ENCODE measurements at regions not wholly inside any gene's neighbourhood (a gene's known extent, or its start where the extent isn't known, plus 50 kb on each side); places are given as distances from the start of the nearest gene placed in this dataset.

- DNase-seq (ENCODE audit: low read depth), result no peak
- TF ChIP-seq CTCF (conservative IDR thresholded peaks at IDR 0.05; ENCODE audit: control insufficient read depth, insufficient read depth, low read depth, low read length), result no peak
Observed at GRCh38 chr4:164531336-164531735, 222.6 kb upstream of the SMIM31 start.

DNA sequence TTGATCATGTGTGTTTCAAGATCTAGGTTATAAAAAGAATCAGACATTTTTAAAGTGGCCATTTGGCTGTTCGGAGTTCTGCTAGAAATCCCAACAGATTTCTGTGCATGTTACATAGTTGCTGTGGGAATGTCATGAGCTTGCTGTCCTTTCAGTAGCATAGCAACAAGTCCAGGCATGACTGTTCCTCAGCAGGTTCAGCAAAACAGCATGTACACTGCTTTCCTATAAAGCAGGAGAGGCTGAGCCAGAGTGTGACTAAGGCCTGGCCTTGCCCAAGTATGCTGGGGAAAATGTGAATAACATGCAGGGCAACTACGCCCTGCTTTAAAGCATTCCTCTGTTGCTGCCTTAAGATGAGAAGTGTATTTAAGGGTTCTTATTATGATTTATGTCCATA, 217.1 kb upstream of the SMIM31 start:
- no peak for TF ChIP-seq CTCF (conservative IDR thresholded peaks at IDR 0.05; ENCODE audit: control insufficient read depth, insufficient read depth, low read depth, low read length)
- peak; percentile 85 for DNase-seq (ENCODE audit: low read depth)
- no peak overlapping the region for H3K4me3 ChIP-seq (ENCODE audit: control insufficient read depth, low read depth, low read length)

More at GRCh38 chr4:164531336-164531735, 222.6 kb upstream of the SMIM31 start:
- no peak overlapping the region for H3K4me3 ChIP-seq (ENCODE audit: control insufficient read depth, low read depth, low read length)

DNA sequence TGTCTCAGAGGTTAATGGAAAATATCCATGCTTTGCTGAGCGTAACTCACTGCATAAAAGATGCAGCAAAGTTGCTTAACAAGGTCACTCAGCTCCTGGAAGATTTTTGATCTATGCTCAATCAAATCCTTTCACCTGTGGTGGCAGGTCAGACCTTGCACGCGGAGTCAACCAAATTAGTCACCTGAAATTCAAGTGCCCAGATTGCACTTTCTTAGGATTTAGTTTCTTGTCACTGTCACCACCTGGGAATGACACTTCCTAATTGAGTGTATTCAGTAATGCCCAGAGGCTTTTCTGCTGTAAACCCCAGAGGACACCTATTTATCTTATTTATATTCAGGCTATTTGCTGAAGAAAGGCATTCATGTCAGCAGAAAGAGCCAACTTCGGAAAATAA, 215.8 kb upstream of the SMIM31 start:
- TF ChIP-seq CTCF (conservative IDR thresholded peaks at IDR 0.05; ENCODE audit: control insufficient read depth, insufficient read depth, low read depth, low read length), result no peak
- no peak overlapping the region for H3K4me3 ChIP-seq (ENCODE audit: control insufficient read depth, low read depth, low read length)
- DNase-seq (ENCODE audit: low read depth), result no peak

DNA sequence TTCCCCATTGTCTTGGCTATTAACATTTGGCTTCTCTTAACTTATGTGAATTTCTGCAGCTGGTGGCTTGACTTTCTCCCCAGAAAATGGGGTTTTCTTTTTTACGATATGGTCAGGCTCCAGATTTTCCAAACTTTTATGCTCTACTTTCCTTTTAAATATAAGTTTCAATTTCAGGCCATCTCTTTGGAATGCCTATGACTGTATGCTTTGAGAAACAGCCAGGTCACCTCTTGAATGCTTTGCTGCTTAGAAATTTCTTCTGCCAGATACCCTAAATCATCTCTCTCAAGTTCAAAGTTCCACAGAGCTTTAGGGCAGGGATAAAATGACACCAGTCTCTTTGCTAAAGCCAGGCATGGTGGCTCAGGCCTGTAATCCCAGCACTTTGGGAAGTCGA, 212.9 kb upstream of the SMIM31 start:
- DNase-seq (ENCODE audit: low read depth), result no peak
- no peak overlapping the region for H3K4me3 ChIP-seq (ENCODE audit: control insufficient read depth, low read depth, low read length)
- no peak for TF ChIP-seq CTCF (conservative IDR thresholded peaks at IDR 0.05; ENCODE audit: control insufficient read depth, insufficient read depth, low read depth, low read length)

GRCh38 chr4:164542431-164542830, 211.5 kb upstream of the SMIM31 start:
- H3K4me3 ChIP-seq (ENCODE audit: control insufficient read depth, low read depth, low read length), result no peak overlapping the region
- no peak for TF ChIP-seq CTCF (conservative IDR thresholded peaks at IDR 0.05; ENCODE audit: control insufficient read depth, insufficient read depth, low read depth, low read length)
- DNase-seq (ENCODE audit: low read depth), result no peak

DNA sequence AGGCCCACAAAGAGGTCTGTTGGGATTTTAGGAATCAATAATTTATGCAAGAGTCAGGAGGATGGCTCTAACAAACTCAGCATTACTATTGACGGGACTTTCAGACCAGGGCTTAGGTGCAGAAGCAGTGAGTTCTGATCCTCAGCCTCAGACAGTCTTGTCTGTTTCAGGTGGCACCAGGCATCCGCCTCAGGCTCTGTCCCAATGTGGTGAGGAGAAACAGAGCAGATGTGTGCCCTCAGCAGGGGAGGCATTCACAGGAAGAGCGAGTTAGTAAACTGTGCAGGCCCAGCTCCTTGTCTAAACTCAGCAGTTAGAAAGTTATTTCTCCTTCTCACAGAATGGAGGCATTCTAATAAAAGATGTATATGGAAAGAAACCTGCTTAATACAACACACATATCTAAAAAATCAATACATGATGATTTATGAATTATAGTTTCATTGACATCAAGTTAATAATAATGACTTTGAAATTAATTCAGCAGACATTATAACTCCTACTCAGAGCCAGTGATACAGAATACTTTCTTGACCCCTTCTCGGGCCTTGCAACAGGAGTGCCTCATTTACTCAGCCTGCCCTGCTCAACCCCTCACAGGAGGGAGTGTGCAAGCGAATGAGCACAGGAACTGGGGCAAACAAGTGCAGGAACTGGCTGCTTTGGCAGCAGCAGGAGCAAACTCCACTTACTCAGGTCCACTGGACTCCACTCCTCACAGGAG, 202.8 kb upstream of the SMIM31 start:
- no peak for TF ChIP-seq CTCF (conservative IDR thresholded peaks at IDR 0.05; ENCODE audit: control insufficient read depth, insufficient read depth, low read depth, low read length)
- H3K4me3 ChIP-seq (ENCODE audit: control insufficient read depth, low read depth, low read length), result no peak overlapping the region
- no peak for DNase-seq (ENCODE audit: low read depth)

- no peak overlapping the region for H3K4me3 ChIP-seq (ENCODE audit: control insufficient read depth, low read depth, low read length)
- no peak for DNase-seq (ENCODE audit: low read depth)
- TF ChIP-seq CTCF (conservative IDR thresholded peaks at IDR 0.05; ENCODE audit: control insufficient read depth, insufficient read depth, low read depth, low read length), result no peak
Observed at GRCh38 chr4:164551713-164552040, 202.3 kb upstream of the SMIM31 start.

Data from fibroblast of mammary gland (primary cell).